HepG2 (cell line): ENCODE measurements at regions not wholly inside any gene's neighbourhood (a gene's known extent, or its start where the extent isn't known, plus 50 kb on each side); places are given as distances from the start of the nearest gene placed in this dataset.

Experiments
- ATAC-seq: fragments of 200-7000 bp; cut with Tn5 transposase; 3 replicates; pipeline ENCODE4 v1.9.1; 2020; ENCODE audit warnings: mild to moderate bottlenecking, moderate library complexity
- BruUV-seq: library from RNA; stranded (reverse); fragments of 400-500 nt; replicated peaks from 2 replicates; lab custom pipeline; 2021; lab: Mats Ljungman, UMichigan
- CTCF ChIA-PET: fragments of 300-600 bp; formaldehyde crosslinking; extraction: SDS; loops from one replicate; lab custom pipeline; 2021; ENCODE audit warnings: low total read pairs, inconsistent platforms, low intra/inter-chr PET ratio; lab: Yijun Ruan, JAX
- POLR2A ChIA-PET: fragments of 350-600 bp; sonication (Branson Sonifier 250); formaldehyde crosslinking; loops from one replicate; lab custom pipeline; 2020; ENCODE audit warnings: antibody characterized with exemption, inconsistent platforms; lab: Yijun Ruan, JAX
- DNase-seq: peaks from one replicate; pipeline ENCODE4 v3.0.0-alpha.2; 2015; ENCODE audit warnings: low spot score
- FAIRE-seq: peaks from 3 replicates; lab custom pipeline; 2011; peaks lifted over from hg19 to GRCh38; lab: Jason Lieb, UNC
- H2AFZ ChIP-seq: one replicate; pipeline ENCODE4 v1.6.1; 2011; ENCODE audit warnings: low read length, inconsistent platforms
- H3K27ac ChIP-seq: fragments of 300-600 bp; 3 replicates; pipeline ENCODE4 v1.8.0; 2011; ENCODE audit warnings: mixed run types, mild to moderate bottlenecking, mixed read lengths, low read length, inconsistent platforms; ENCODE audit not compliant: insufficient read depth; ENCODE audit errors: extremely low read length
- H3K27me3 ChIP-seq, 2 experiments: fragments of 200-600 bp in 1 of 2; 2 replicates in 1 of 2; 3 replicates in 1 of 2; pipeline versions ENCODE4 v1.6.0 to v1.8.0; 2011; ENCODE audit warnings: low read length in 2 of 2, mild to moderate bottlenecking in 2 of 2, moderate library complexity in 2 of 2, inconsistent platforms in 1 of 2; ENCODE audit not compliant: insufficient read depth in 2 of 2, control insufficient read depth in 1 of 2
- H3K36me3 ChIP-seq, 2 experiments: fragments of 200-600 bp in 1 of 2; replicated peaks in 1 of 2; 2 replicates in 1 of 2; 3 replicates in 1 of 2; pipeline versions ENCODE4 v1.5.1 to v1.8.0; 2011; ENCODE audit warnings: low read length in 2 of 2, inconsistent platforms in 1 of 2; ENCODE audit not compliant: insufficient read depth in 2 of 2, control insufficient read depth in 1 of 2
- H3K4me1 ChIP-seq: 2 replicates; pipeline ENCODE4 v1.5.1; 2012; ENCODE audit warnings: low read length, inconsistent platforms; ENCODE audit not compliant: insufficient read depth
- H3K4me2 ChIP-seq: 2 replicates; pipeline ENCODE4 v1.6.0; 2011; ENCODE audit warnings: low read depth, low read length, inconsistent platforms
- H3K4me3 ChIP-seq, 3 experiments: fragments of 200-600 bp in 1 of 3; sonication (generic), shearing (Covaris generic) in 1 of 3; replicated peaks in 1 of 3; 2 replicates each; pipeline ENCODE4 v1.5.1; 2011 to 2016; ENCODE audit warnings: low read length in 3 of 3, inconsistent platforms in 2 of 3, low read depth in 2 of 3, mild to moderate bottlenecking in 2 of 3, control low read depth in 1 of 3, mixed read lengths in 1 of 3; ENCODE audit not compliant: insufficient read depth in 1 of 3
- H3K79me2 ChIP-seq: one replicate; pipeline ENCODE4 v1.6.1; 2011; ENCODE audit warnings: low read length, inconsistent platforms; ENCODE audit not compliant: insufficient read depth
- H3K9ac ChIP-seq: 2 replicates; pipeline ENCODE4 v1.6.0; 2011; ENCODE audit warnings: mild to moderate bottlenecking, low read depth, low read length, inconsistent platforms; ENCODE audit not compliant: insufficient read depth
- H3K9me3 ChIP-seq: 2 replicates; pipeline ENCODE4 v1.5.1; 2012; ENCODE audit warnings: mild to moderate bottlenecking, low read length
- H4K20me1 ChIP-seq: 2 replicates; pipeline ENCODE4 v1.6.0; 2011; ENCODE audit warnings: inconsistent platforms, mild to moderate bottlenecking, low read length, moderate library complexity; ENCODE audit not compliant: insufficient read depth
- CEBPB ChIP-seq: IDR thresholded peaks from 2 replicates; pipeline ENCODE4 v1.6.1; 2011; ENCODE audit warnings: low read depth, low read length, improper control_type of control experiment, borderline replicate concordance
- CTCF ChIP-seq: sonication (generic); formaldehyde crosslinking; IDR thresholded peaks from 2 replicates; pipeline ENCODE4 v1.5.0; 2020; ENCODE audit warnings: mild to moderate bottlenecking, missing genetic modification reagents, moderate library complexity
- LCORL ChIP-seq, 2 experiments: fragments of 450-650 bp in 1 of 2; sonication (generic) in 1 of 2; formaldehyde crosslinking in 1 of 2; IDR thresholded peaks; 2 replicates each; pipeline versions ENCODE4 v1.5.0 to v1.6.1; 2017 to 2020; ENCODE audit warnings: antibody characterized with exemption in 1 of 2, missing genetic modification reagents in 1 of 2
- SMC3 ChIP-seq: IDR thresholded peaks from 2 replicates; pipeline ENCODE4 v1.6.1; 2011; ENCODE audit warnings: low read length, improper control_type of control experiment
- STAG1 ChIP-seq: sonication (generic); formaldehyde crosslinking; IDR thresholded peaks from 2 replicates; pipeline ENCODE4 v1.4.0; 2020; ENCODE audit warnings: missing genetic modification reagents
- ZNF780A ChIP-seq: sonication (generic); formaldehyde crosslinking; IDR thresholded peaks from 2 replicates; pipeline ENCODE4 v1.8.0; 2022; ENCODE audit warnings: mild to moderate bottlenecking, missing genetic modification reagents, moderate library complexity
- WGBS: methylation state at CpG from one replicate; pipeline ENCODE4 v1.1.6; 2017; ENCODE audit warnings: low lambda C conversion rate; 5-methylcytosine and 5-hydroxymethylcytosine counted together
- in situ Hi-C: cut with HindIII; loops from 2 replicates; pipeline ENCODE4 v1.10.0; 2017; ENCODE audit warnings: low pct_unique_long_range_greater_than_20kb; ENCODE audit not compliant: extremely low pct_ligation_motif_present
- intact Hi-C: fragments of 100-400 bp; cut with micrococcal nuclease; formaldehyde crosslinking; loops from one replicate; pipeline ENCODE4 v1.10.0; 2022; ENCODE audit not compliant: unreplicated experiment
- TF ChIP-seq, protein P1 (sequence below): sonication (generic); formaldehyde crosslinking; IDR thresholded peaks from 2 replicates; pipeline ENCODE4 v1.8.0; 2022; ENCODE audit warnings: missing genetic modification reagents, low read depth, mild to moderate bottlenecking, borderline replicate concordance

- 2% methylated on average over 5 of the region's 5 CpGs for WGBS
- H4K20me1 ChIP-seq: no peaks in the 10 kb centered on the region
- no peak overlapping the region for H3K9ac ChIP-seq
- TF ChIP-seq ZNF780A (CRISPR knock-in tag) (no peak), LCORL (IDR thresholded peaks at IDR 0.05) (peak; percentile 74; the same call in 1 of the 2 replicates), LCORL (CRISPR knock-in tag; IDR thresholded peaks at IDR 0.05) (no peak), CEBPB (peak; percentile 7; the same call in 1 of the 2 replicates)
- DNase-seq: no peak
- no TSS peak for BruUV-seq
- intact Hi-C loops (loop anchor here (10.0 kb wide), 1 partner anchor 1703 kb away; no protein-coding TSS in a partner anchor), in situ Hi-C loops (no loop called here)
- H3K27me3 ChIP-seq: no peaks in the 10 kb centered on the region
- no peaks in the 10 kb centered on the region for H3K4me1 ChIP-seq
- H3K4me3 ChIP-seq: no peak overlapping the region
- ChIA-PET POLR2A (no interaction called here), CTCF (no interaction called here)
- no peak overlapping the region for H3K4me2 ChIP-seq
- no peak for FAIRE-seq
- no peak overlapping the region for H3K27ac ChIP-seq
- H3K9me3 ChIP-seq: peaks cover 44% of the 10 kb centered on the region
- H2AFZ ChIP-seq: no peak overlapping the region
- ATAC-seq: no peak
- no peaks in the 10 kb centered on the region for H3K79me2 ChIP-seq
- no peaks in the 10 kb centered on the region for H3K36me3 ChIP-seq
These were observed 1723.5 kb upstream of the LRRTM1 start for GRCh38 chr2:82027921-82028615.

DNA sequence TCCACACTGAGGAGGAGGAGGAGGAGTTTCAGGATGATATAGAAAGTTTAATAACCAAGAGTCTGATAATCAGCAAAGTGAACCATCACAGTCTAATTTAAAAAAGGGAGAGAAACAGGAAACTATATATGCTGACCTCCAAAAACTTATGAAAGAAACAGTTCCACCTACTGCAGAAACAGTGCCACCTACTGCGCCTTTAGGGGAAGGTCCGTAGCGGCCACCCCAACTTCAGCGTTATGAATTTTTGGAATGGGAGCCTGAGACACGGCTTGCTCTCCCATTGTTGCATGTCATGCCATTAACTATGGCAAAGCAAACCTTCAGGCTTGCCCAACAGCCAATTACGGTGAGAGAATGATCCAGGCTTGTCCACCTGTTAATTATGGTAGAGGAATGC lies 1719.2 kb upstream of the LRRTM1 start:
- Histone ChIP-seq H3K4me2 (no peak overlapping the region), H3K9ac (no peak overlapping the region), H3K79me2 (no peaks in the 10 kb centered on the region), H3K27me3 (no peaks in the 10 kb centered on the region), H3K9me3 (peaks cover 18% of the 10 kb centered on the region; the same call in 1 of the 2 replicates), H2AFZ (no peak overlapping the region), H3K27ac (no peak overlapping the region), H3K4me1 (no peaks in the 10 kb centered on the region), H3K36me3 (no peaks in the 10 kb centered on the region), H4K20me1 (no peaks in the 10 kb centered on the region), H3K4me3 (no peak overlapping the region)
- CTCF ChIA-PET: no interaction called here
- 0% methylated on average over 6 of the region's 6 CpGs for WGBS
- intact Hi-C loops (loop anchor here (5.0 to 10.0 kb wide), 2 partner anchors 1699 to 1951 kb away; no protein-coding TSS in a partner anchor), in situ Hi-C loops (no loop called here)
- no TSS peak for BruUV-seq
- FAIRE-seq (peak; percentile 53), DNase-seq (no peak), ATAC-seq (peak; percentile 64)
- TF ChIP-seq STAG1 (CRISPR knock-in tag) (peak; percentile 45), CTCF (CRISPR knock-in tag) (peak; percentile 51), SMC3 (peak; percentile 15; the same call in 1 of the 2 replicates)
- TF ChIP-seq, protein P1, sequence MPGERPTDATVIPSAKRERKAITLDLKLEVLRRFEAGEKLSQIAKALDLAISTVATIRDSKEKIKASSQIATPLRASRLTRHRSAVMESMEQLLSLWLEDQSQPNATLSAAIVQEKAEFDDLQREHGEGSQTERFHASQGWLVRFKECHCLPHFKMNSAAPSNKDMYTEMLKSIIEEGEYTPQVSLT (CRISPR knock-in tag): no peak
- POLR2A ChIA-PET: no interaction called here
